WTC11 (cell line): ENCODE measurements at regions not wholly inside any gene's neighbourhood (a gene's known extent, or its start where the extent isn't known, plus 50 kb on each side); places are given as distances from the start of the nearest gene placed in this dataset.

Source experiments
- ATAC-seq: fragments of 200-7000 bp; cut with Tn5 transposase; 2 replicates; pipeline ENCODE4 v1.10.0; 2021; ENCODE audit warnings: mild to moderate bottlenecking, moderate library complexity
- CTCF ChIA-PET: fragments of 300-600 bp; sonication (Branson Sonifier 250); formaldehyde crosslinking; loops from one replicate; lab custom pipeline; 2021; ENCODE audit warnings: antibody characterized with exemption; lab: Charles Lee
- POLR2A ChIA-PET: fragments of 350-600 bp; sonication (Branson Sonifier 250); formaldehyde crosslinking; loops from one replicate; lab custom pipeline; 2021; ENCODE audit warnings: antibody characterized with exemption; lab: Charles Lee
- DNase-seq: peaks from one replicate; pipeline ENCODE4 v3.0.0; 2021; ENCODE audit warnings: low spot score
- H3K27ac Mint-ChIP-seq: 2 replicates; pipeline ENCODE4 v1.8.0; 2021; ENCODE audit warnings: mixed read lengths
- H3K27me3 Mint-ChIP-seq: 2 replicates; pipeline ENCODE4 v1.8.0; 2021; ENCODE audit warnings: low read depth, mild to moderate bottlenecking, moderate library complexity, mixed read lengths
- H3K36me3 Mint-ChIP-seq: 2 replicates; pipeline ENCODE4 v1.8.0; 2021; ENCODE audit warnings: mixed read lengths
- H3K4me1 Mint-ChIP-seq: 2 replicates; pipeline ENCODE4 v1.8.0; 2022; ENCODE audit warnings: mixed read lengths
- H3K4me3 Mint-ChIP-seq: 2 replicates; pipeline ENCODE4 v1.8.0; 2021; ENCODE audit warnings: mild to moderate bottlenecking, moderate library complexity, mixed read lengths
- H3K9me3 Mint-ChIP-seq: 2 replicates; pipeline ENCODE4 v1.8.0; 2021; ENCODE audit warnings: mixed read lengths
- AFF4 ChIP-seq: sonication (generic); formaldehyde crosslinking; IDR thresholded peaks from 2 replicates; pipeline ENCODE4 v1.8.1; 2023; ENCODE audit warnings: mild to moderate bottlenecking, missing genetic modification reagents, borderline replicate concordance
- ATF1 ChIP-seq: sonication (generic); formaldehyde crosslinking; IDR thresholded peaks from 2 replicates; pipeline ENCODE4 v1.8.1; 2023; ENCODE audit warnings: mild to moderate bottlenecking, moderate library complexity, missing genetic modification reagents
- CREB1 ChIP-seq: sonication (generic); formaldehyde crosslinking; IDR thresholded peaks from 2 replicates; pipeline ENCODE4 v1.8.0; 2023; ENCODE audit warnings: mild to moderate bottlenecking, missing genetic modification reagents
- ELF4 ChIP-seq: sonication (generic); formaldehyde crosslinking; IDR thresholded peaks from 2 replicates; pipeline ENCODE4 v1.8.1; 2022; ENCODE audit warnings: low read depth, mild to moderate bottlenecking, moderate library complexity, missing genetic modification reagents
- EMX1 ChIP-seq: fragments of 250-450 bp; sonication (Bioruptor Pico); IDR thresholded peaks from 2 replicates; pipeline ENCODE4 v1.8.0; 2021; ENCODE audit warnings: mild to moderate bottlenecking
- ETV6 ChIP-seq: sonication (generic); formaldehyde crosslinking; IDR thresholded peaks from 2 replicates; pipeline ENCODE4 v1.8.1; 2022; ENCODE audit warnings: mild to moderate bottlenecking, missing genetic modification reagents
- FOXJ3 ChIP-seq: sonication (generic); formaldehyde crosslinking; IDR thresholded peaks from 2 replicates; pipeline ENCODE4 v1.9.0; 2021; ENCODE audit warnings: missing genetic modification reagents, mild to moderate bottlenecking, borderline replicate concordance
- FOXP1 ChIP-seq: sonication (generic); formaldehyde crosslinking; IDR thresholded peaks from 2 replicates; pipeline ENCODE4 v1.8.0; 2022; ENCODE audit warnings: missing genetic modification reagents, mild to moderate bottlenecking, moderate library complexity, borderline replicate concordance
- GTF2I ChIP-seq: fragments of 250-450 bp; sonication (Bioruptor Pico); conservative IDR thresholded peaks from 2 replicates; pipeline ENCODE4 v1.4.0; 2021; ENCODE audit warnings: mild to moderate bottlenecking
- JAZF1 ChIP-seq: fragments of 250-450 bp; sonication (Bioruptor Pico); IDR thresholded peaks from 2 replicates; pipeline ENCODE4 v1.9.0; 2021; ENCODE audit warnings: moderate library complexity, mild to moderate bottlenecking, inconsistent platforms
- MLX ChIP-seq: sonication (generic); formaldehyde crosslinking; IDR thresholded peaks from 2 replicates; pipeline ENCODE4 v1.8.1; 2023; ENCODE audit warnings: mild to moderate bottlenecking, missing genetic modification reagents, moderate library complexity
- PRRX2 ChIP-seq: fragments of 250-450 bp; sonication (Bioruptor Pico); IDR thresholded peaks from 2 replicates; pipeline ENCODE4 v1.8.0; 2021; ENCODE audit warnings: mild to moderate bottlenecking
- TP53 ChIP-seq: sonication (generic); formaldehyde crosslinking; IDR thresholded peaks from 2 replicates; pipeline ENCODE4 v1.8.1; 2023; ENCODE audit warnings: mild to moderate bottlenecking, missing genetic modification reagents
- ZBTB21 ChIP-seq: sonication (generic); formaldehyde crosslinking; IDR thresholded peaks from 2 replicates; pipeline ENCODE4 v1.8.1; 2023; ENCODE audit warnings: mild to moderate bottlenecking, missing genetic modification reagents, borderline replicate concordance
- ZNF138 ChIP-seq: sonication (generic); formaldehyde crosslinking; conservative IDR thresholded peaks from 2 replicates; pipeline ENCODE4 v1.8.1; 2022; ENCODE audit warnings: mild to moderate bottlenecking, moderate library complexity, missing genetic modification reagents
- ZNF232 ChIP-seq: sonication (generic); formaldehyde crosslinking; IDR thresholded peaks from 2 replicates; pipeline ENCODE4 v1.8.0; 2022; ENCODE audit warnings: mild to moderate bottlenecking, missing genetic modification reagents
- ZSCAN18 ChIP-seq: fragments of 250-450 bp; sonication (Bioruptor Pico); IDR thresholded peaks from 2 replicates; pipeline ENCODE4 v2.1.2; 2022; ENCODE audit warnings: mild to moderate bottlenecking, moderate library complexity
- TF ChIP-seq, protein P1 (sequence below): sonication (generic); formaldehyde crosslinking; IDR thresholded peaks from 2 replicates; pipeline ENCODE4 v1.8.0; 2022; ENCODE audit warnings: mild to moderate bottlenecking, missing genetic modification reagents
- TF ChIP-seq, protein P2 (sequence below): sonication (generic); formaldehyde crosslinking; conservative IDR thresholded peaks from 2 replicates; pipeline ENCODE4 v1.8.1; 2023; ENCODE audit warnings: mild to moderate bottlenecking, low read depth, missing genetic modification reagents, moderate library complexity

- peaks cover 24% of the 10 kb centered on the region for H3K9me3 Mint-ChIP-seq
- ChIA-PET CTCF (no interaction called here), POLR2A (no interaction called here)
- H3K27me3 Mint-ChIP-seq = no peaks in the 10 kb centered on the region
- peaks cover 3% of the 10 kb centered on the region; the same call in 1 of the 2 replicates for H3K4me1 Mint-ChIP-seq
- H3K4me3 Mint-ChIP-seq = no peak overlapping the region
- peaks cover 8% of the 10 kb centered on the region for H3K36me3 Mint-ChIP-seq
- TF ChIP-seq FOXJ3 (CRISPR knock-in tag) (no peak), ZNF232 (CRISPR knock-in tag) (no peak), CREB1 (CRISPR knock-in tag) (no peak), ZBTB21 (CRISPR knock-in tag) (no peak), ATF1 (no peak), ZSCAN18 (CRISPR knock-in tag) (no peak), PRRX2 (CRISPR knock-in tag) (no peak), ETV6 (CRISPR knock-in tag) (no peak), ELF4 (CRISPR knock-in tag) (no peak), MLX (CRISPR knock-in tag) (no peak), JAZF1 (CRISPR knock-in tag) (no peak), AFF4 (no peak), TP53 (no peak), FOXP1 (no peak), ZNF138 (CRISPR knock-in tag) (no peak), EMX1 (no peak), GTF2I (CRISPR knock-in tag) (no peak)
- TF ChIP-seq, protein P1, sequence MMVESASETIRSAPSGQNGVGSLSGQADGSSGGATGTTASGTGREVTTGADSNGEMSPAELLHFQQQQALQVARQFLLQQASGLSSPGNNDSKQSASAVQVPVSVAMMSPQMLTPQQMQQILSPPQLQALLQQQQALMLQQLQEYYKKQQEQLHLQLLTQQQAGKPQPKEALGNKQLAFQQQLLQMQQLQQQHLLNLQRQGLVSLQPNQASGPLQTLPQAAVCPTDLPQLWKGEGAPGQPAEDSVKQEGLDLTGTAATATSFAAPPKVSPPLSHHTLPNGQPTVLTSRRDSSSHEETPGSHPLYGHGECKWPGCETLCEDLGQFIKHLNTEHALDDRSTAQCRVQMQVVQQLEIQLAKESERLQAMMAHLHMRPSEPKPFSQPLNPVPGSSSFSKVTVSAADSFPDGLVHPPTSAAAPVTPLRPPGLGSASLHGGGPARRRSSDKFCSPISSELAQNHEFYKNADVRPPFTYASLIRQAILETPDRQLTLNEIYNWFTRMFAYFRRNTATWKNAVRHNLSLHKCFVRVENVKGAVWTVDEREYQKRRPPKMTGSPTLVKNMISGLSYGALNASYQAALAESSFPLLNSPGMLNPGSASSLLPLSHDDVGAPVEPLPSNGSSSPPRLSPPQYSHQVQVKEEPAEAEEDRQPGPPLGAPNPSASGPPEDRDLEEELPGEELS (CRISPR knock-in tag) = no peak
- TF ChIP-seq, protein P2, sequence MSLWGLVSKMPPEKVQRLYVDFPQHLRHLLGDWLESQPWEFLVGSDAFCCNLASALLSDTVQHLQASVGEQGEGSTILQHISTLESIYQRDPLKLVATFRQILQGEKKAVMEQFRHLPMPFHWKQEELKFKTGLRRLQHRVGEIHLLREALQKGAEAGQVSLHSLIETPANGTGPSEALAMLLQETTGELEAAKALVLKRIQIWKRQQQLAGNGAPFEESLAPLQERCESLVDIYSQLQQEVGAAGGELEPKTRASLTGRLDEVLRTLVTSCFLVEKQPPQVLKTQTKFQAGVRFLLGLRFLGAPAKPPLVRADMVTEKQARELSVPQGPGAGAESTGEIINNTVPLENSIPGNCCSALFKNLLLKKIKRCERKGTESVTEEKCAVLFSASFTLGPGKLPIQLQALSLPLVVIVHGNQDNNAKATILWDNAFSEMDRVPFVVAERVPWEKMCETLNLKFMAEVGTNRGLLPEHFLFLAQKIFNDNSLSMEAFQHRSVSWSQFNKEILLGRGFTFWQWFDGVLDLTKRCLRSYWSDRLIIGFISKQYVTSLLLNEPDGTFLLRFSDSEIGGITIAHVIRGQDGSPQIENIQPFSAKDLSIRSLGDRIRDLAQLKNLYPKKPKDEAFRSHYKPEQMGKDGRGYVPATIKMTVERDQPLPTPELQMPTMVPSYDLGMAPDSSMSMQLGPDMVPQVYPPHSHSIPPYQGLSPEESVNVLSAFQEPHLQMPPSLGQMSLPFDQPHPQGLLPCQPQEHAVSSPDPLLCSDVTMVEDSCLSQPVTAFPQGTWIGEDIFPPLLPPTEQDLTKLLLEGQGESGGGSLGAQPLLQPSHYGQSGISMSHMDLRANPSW (CRISPR knock-in tag) = no peak
- ATAC-seq (no peak), DNase-seq (no peak)
- no peak overlapping the region for H3K27ac Mint-ChIP-seq
These were observed 889.6 kb upstream of the ADGRL4 start for GRCh38 chr1:79896140-79896539.
